ENCODE measurements at regions not wholly inside any gene's neighbourhood (a gene's known extent, or its start where the extent isn't known, plus 50 kb on each side); places are given as distances from the start of the nearest gene placed in this dataset.

DNA sequence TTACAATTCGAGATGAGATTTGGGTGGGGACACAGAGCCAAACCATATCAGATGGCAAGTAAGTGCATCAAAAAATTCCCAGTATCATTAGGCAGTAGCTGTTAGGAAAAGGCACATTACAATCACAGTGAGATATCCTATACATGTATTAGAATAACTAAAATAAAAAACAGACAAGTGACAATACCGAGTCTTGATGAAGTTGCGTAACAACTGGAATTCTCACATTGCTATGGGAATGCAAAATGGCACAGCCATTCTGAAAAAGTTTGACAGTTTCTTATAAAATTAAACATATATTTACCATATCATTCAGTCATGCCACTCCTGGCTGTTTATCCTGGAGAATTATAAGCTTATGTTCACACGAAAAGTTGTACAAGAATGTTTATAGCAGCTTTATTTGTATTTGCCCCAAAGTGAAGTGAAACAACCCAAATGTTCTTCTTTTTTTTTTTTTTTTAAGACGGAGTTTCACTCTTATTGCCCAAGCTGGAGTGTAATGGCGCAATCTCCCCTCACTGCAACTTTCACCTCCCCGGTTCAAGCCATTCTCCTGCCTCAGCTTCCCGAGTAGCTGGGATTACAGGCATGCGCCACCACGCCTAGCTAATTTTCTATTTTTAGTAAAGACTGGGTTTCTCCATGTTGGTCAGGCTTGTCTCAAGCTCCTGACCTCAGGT is 93.1 kb upstream of the TLE1 start:
- TF ChIP-seq, protein P1, sequence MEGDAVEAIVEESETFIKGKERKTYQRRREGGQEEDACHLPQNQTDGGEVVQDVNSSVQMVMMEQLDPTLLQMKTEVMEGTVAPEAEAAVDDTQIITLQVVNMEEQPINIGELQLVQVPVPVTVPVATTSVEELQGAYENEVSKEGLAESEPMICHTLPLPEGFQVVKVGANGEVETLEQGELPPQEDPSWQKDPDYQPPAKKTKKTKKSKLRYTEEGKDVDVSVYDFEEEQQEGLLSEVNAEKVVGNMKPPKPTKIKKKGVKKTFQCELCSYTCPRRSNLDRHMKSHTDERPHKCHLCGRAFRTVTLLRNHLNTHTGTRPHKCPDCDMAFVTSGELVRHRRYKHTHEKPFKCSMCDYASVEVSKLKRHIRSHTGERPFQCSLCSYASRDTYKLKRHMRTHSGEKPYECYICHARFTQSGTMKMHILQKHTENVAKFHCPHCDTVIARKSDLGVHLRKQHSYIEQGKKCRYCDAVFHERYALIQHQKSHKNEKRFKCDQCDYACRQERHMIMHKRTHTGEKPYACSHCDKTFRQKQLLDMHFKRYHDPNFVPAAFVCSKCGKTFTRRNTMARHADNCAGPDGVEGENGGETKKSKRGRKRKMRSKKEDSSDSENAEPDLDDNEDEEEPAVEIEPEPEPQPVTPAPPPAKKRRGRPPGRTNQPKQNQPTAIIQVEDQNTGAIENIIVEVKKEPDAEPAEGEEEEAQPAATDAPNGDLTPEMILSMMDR (IDR thresholded peaks at IDR 0.05) = no peak
- TF ChIP-seq POLR2A (IDR thresholded peaks at IDR 0.05) = no peak

All from Peyer's patch (tissue), 4 donors.